MM.1S (cell line): ENCODE measurements at regions not wholly inside any gene's neighbourhood (a gene's known extent, or its start where the extent isn't known, plus 50 kb on each side); places are given as distances from the start of the nearest gene placed in this dataset.
A peak's percentile ranks its signal among the peaks of the same experiment; 100 is the strongest.

Experiments
- DNase-seq: peaks from one replicate; pipeline ENCODE4 v3.0.0-alpha.2; 2015
- H2AFZ ChIP-seq: fragments of 300-600 bp; sonication (generic); 2 replicates; pipeline ENCODE4 v1.6.0; 2016; ENCODE audit warnings: antibody characterized with exemption, low read length
- H3F3A ChIP-seq: fragments of 300-600 bp; sonication (generic); 2 replicates; pipeline ENCODE4 v1.6.1; 2016; ENCODE audit warnings: mild to moderate bottlenecking, antibody characterized with exemption, low read length, moderate library complexity, mixed read lengths; ENCODE audit not compliant: insufficient read depth
- H3K27ac ChIP-seq: fragments of 300-600 bp; sonication (generic); 2 replicates; pipeline ENCODE4 v1.5.1; 2016; ENCODE audit warnings: mild to moderate bottlenecking, low read length
- H3K27me3 ChIP-seq: fragments of 300-600 bp; sonication (generic); replicated peaks from 2 replicates; pipeline ENCODE4 v1.6.0; 2016; ENCODE audit warnings: low read length; ENCODE audit not compliant: insufficient read depth
- H3K36me3 ChIP-seq: fragments of 300-600 bp; sonication (generic); replicated peaks from 2 replicates; pipeline ENCODE4 v1.6.1; 2016; ENCODE audit warnings: mild to moderate bottlenecking, low read length, mixed read lengths; ENCODE audit not compliant: insufficient read depth
- H3K4me1 ChIP-seq: fragments of 300-600 bp; sonication (generic); 2 replicates; pipeline ENCODE4 v1.6.1; 2016; ENCODE audit warnings: low read length, mixed read lengths
- H3K4me2 ChIP-seq: fragments of 300-600 bp; sonication (generic); 2 replicates; pipeline ENCODE4 v1.6.0; 2016; ENCODE audit warnings: low read depth, low read length
- H3K4me3 ChIP-seq: fragments of 300-600 bp; sonication (generic); 2 replicates; pipeline ENCODE4 v1.5.1; 2016; ENCODE audit warnings: low read length, mixed read lengths
- H3K79me2 ChIP-seq: fragments of 300-600 bp; sonication (generic); 2 replicates; pipeline ENCODE4 v1.6.1; 2016; ENCODE audit warnings: mixed run types, low read length, mixed read lengths
- H3K9ac ChIP-seq: fragments of 300-600 bp; sonication (generic); 2 replicates; pipeline ENCODE4 v1.6.1; 2016; ENCODE audit warnings: low read length, mixed read lengths
- H3K9me2 ChIP-seq: fragments of 300-600 bp; sonication (generic); replicated peaks from 2 replicates; pipeline ENCODE4 v1.6.1; 2016; ENCODE audit warnings: mild to moderate bottlenecking, low read length, mixed read lengths; ENCODE audit not compliant: insufficient read depth
- H3K9me3 ChIP-seq: fragments of 300-600 bp; sonication (generic); replicated peaks from 2 replicates; pipeline ENCODE4 v1.6.1; 2016; ENCODE audit warnings: mild to moderate bottlenecking, low read length, mixed read lengths; ENCODE audit not compliant: insufficient read depth
- H4K20me1 ChIP-seq: fragments of 300-600 bp; sonication (generic); 2 replicates; pipeline ENCODE4 v1.6.1; 2016; ENCODE audit warnings: mild to moderate bottlenecking, low read length, moderate library complexity, mixed read lengths; ENCODE audit not compliant: insufficient read depth
- CTCF ChIP-seq: fragments of 300-600 bp; sonication (generic); IDR thresholded peaks from 2 replicates; pipeline ENCODE4 v1.5.1; 2016; ENCODE audit warnings: antibody characterized with exemption, low read length, mixed read lengths
- EZH2 ChIP-seq: fragments of 300-600 bp; sonication (generic); optimal IDR thresholded peaks from 2 replicates; pipeline ENCODE3; 2017; ENCODE audit warnings: low read depth, mild to moderate bottlenecking, antibody characterized with exemption, low read length, mixed read lengths
- EZH2phosphoT487 ChIP-seq: fragments of 300-600 bp; sonication (generic); IDR thresholded peaks from 2 replicates; pipeline ENCODE4 v1.6.1; 2018; ENCODE audit warnings: antibody characterized with exemption, low read length

GRCh38 chr12:25052196-25052913 is 103.5 kb upstream of the BCAT1 start:
- Histone ChIP-seq H3K4me3 (peak overlapping the region; percentile 81), H3K27me3 (no peaks in the 10 kb centered on the region), H3K9ac (peak overlapping the region; percentile 61), H3K27ac (peak overlapping the region; percentile 83), H3K4me2 (peak overlapping the region; percentile 63), H4K20me1 (no peaks in the 10 kb centered on the region), H3K79me2 (peaks cover 41% of the 10 kb centered on the region), H3K9me3 (no peaks in the 10 kb centered on the region), H3F3A (peaks cover 24% of the 10 kb centered on the region), H2AFZ (peak overlapping the region; percentile 79), H3K36me3 (no peaks in the 10 kb centered on the region), H3K9me2 (no peaks in the 10 kb centered on the region), H3K4me1 (peaks cover 10% of the 10 kb centered on the region)
- DNase-seq: peak; percentile 76
- TF ChIP-seq CTCF (no peak), EZH2phosphoT487 (no peak), EZH2 (no peak)

- H3K4me1 ChIP-seq: peaks cover 10% of the 10 kb centered on the region
- H3K4me3 ChIP-seq: peak overlapping the region; percentile 81
- H3K4me2 ChIP-seq: peak overlapping the region; percentile 63
- DNase-seq: peak; percentile 63
- H3F3A ChIP-seq: peaks cover 24% of the 10 kb centered on the region
- H3K9ac ChIP-seq: peak overlapping the region; percentile 61; the same call in 1 of the 2 replicates
- peak overlapping the region; percentile 83 for H3K27ac ChIP-seq
- no peak for TF ChIP-seq EZH2phosphoT487
- no peak for TF ChIP-seq CTCF
- no peak for TF ChIP-seq EZH2
- H3K9me2 ChIP-seq: no peaks in the 10 kb centered on the region
- no peaks in the 10 kb centered on the region for H3K27me3 ChIP-seq
- H3K36me3 ChIP-seq: no peaks in the 10 kb centered on the region
- no peaks in the 10 kb centered on the region for H4K20me1 ChIP-seq
- no peaks in the 10 kb centered on the region for H3K9me3 ChIP-seq
- peak overlapping the region; percentile 79 for H2AFZ ChIP-seq
- H3K79me2 ChIP-seq: peaks cover 35% of the 10 kb centered on the region
Measured at GRCh38 chr12:25051656-25052195, 102.8 kb upstream of the BCAT1 start.

GRCh38 chr12:25051171-25051570 is 102.3 kb upstream of the BCAT1 start:
- H3K9me3 ChIP-seq: no peaks in the 10 kb centered on the region
- no peaks in the 10 kb centered on the region for H4K20me1 ChIP-seq
- H3K27me3 ChIP-seq: no peaks in the 10 kb centered on the region
- TF ChIP-seq EZH2 (no peak), CTCF (no peak), EZH2phosphoT487 (no peak)
- no peaks in the 10 kb centered on the region for H3K36me3 ChIP-seq
- peak overlapping the region; percentile 63 for H3K4me2 ChIP-seq
- H3K9ac ChIP-seq: peak overlapping the region; percentile 61; the same call in 1 of the 2 replicates
- H2AFZ ChIP-seq: peak overlapping the region; percentile 79
- peaks cover 10% of the 10 kb centered on the region for H3K4me1 ChIP-seq
- H3K9me2 ChIP-seq: no peaks in the 10 kb centered on the region
- peak overlapping the region; percentile 83 for H3K27ac ChIP-seq
- H3K4me3 ChIP-seq: peak overlapping the region; percentile 81
- no peak for DNase-seq
- peaks cover 24% of the 10 kb centered on the region for H3F3A ChIP-seq
- H3K79me2 ChIP-seq: peaks cover 29% of the 10 kb centered on the region
